GM23338 (cell line): ENCODE measurements at regions not wholly inside any gene's neighbourhood (a gene's known extent, or its start where the extent isn't known, plus 50 kb on each side); places are given as distances from the start of the nearest gene placed in this dataset.

Experiments
- CTCF ChIP-seq, 2 experiments: fragments of 200-600 bp in 1 of 2; sonication (generic) in 1 of 2; conservative IDR thresholded peaks; 2 replicates each; pipeline versions ENCODE4 v1.5.1 to v1.6.1; 2016 to 2017; ENCODE audit warnings: antibody characterized with exemption in 2 of 2, low read depth in 2 of 2, mild to moderate bottlenecking in 2 of 2, moderate library complexity in 1 of 2
- EZH2 ChIP-seq: fragments of 200-600 bp; sonication (generic); IDR thresholded peaks from one replicate; pipeline ENCODE4 v1.8.0; 2017; ENCODE audit warnings: antibody characterized with exemption, mild to moderate bottlenecking, low read depth; ENCODE audit not compliant: unreplicated experiment

- TF ChIP-seq EZH2, result no peak
- TF ChIP-seq CTCF (conservative IDR thresholded peaks at IDR 0.05; ENCODE audit: low read depth in 2 of 2), result no peak
Observed at GRCh38 chrX:20350596-20350995, 83.9 kb upstream of the RPS6KA3 start.
